Fibroblast of the aortic adventitia (primary cell): ENCODE measurements at regions not wholly inside any gene's neighbourhood (a gene's known extent, or its start where the extent isn't known, plus 50 kb on each side); places are given as distances from the start of the nearest gene placed in this dataset.
"Not testable (repeated sequence)": the region's sequence is repeated elsewhere in the genome, so short reads cannot be mapped to it uniquely, and the experiment has no call there.

Experiments
- DNase-seq: peaks from one replicate; pipeline ENCODE4 v3.0.0-alpha.2; 2010; ENCODE audit warnings: low read depth
- H3K4me3 ChIP-seq: 2 replicates; pipeline ENCODE4 v1.5.1; 2011; ENCODE audit warnings: low read depth, mild to moderate bottlenecking, control low read depth, low read length, moderate library complexity
- TF ChIP-seq, protein P1 (sequence below): IDR thresholded peaks from 2 replicates; pipeline ENCODE4 v1.5.1; 2011; ENCODE audit warnings: mild to moderate bottlenecking, low read length, control low read depth, inconsistent platforms; ENCODE audit not compliant: insufficient read depth

GRCh38 chr5:32165-32564 lies 59.8 kb upstream of the PLEKHG4B start:
- no peak for DNase-seq
- TF ChIP-seq, protein P1, sequence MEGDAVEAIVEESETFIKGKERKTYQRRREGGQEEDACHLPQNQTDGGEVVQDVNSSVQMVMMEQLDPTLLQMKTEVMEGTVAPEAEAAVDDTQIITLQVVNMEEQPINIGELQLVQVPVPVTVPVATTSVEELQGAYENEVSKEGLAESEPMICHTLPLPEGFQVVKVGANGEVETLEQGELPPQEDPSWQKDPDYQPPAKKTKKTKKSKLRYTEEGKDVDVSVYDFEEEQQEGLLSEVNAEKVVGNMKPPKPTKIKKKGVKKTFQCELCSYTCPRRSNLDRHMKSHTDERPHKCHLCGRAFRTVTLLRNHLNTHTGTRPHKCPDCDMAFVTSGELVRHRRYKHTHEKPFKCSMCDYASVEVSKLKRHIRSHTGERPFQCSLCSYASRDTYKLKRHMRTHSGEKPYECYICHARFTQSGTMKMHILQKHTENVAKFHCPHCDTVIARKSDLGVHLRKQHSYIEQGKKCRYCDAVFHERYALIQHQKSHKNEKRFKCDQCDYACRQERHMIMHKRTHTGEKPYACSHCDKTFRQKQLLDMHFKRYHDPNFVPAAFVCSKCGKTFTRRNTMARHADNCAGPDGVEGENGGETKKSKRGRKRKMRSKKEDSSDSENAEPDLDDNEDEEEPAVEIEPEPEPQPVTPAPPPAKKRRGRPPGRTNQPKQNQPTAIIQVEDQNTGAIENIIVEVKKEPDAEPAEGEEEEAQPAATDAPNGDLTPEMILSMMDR, result no peak
- no peak overlapping the region for H3K4me3 ChIP-seq

DNA sequence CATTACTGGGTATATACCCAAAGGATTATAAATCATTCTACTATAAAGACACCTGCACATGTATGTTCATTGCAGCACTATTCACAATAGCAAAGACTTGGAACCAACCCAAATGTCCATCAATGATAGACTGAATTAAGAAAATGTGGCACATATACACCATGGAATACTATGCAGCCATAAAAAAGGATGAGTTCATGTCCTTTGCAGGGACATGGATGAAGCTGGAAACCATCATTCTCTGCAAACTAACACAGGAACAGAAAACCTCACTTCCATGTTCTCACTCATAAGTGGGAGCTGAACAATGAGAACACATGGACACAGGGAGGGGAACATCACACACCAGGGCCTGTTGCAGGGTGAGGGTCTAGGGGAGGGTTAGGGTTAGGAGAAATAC lies 56.4 kb upstream of the PLEKHG4B start:
- not testable (repeated sequence) for DNase-seq, H3K4me3 ChIP-seq

GRCh38 chr5:37207-37606 lies 54.8 kb upstream of the PLEKHG4B start:
- not testable (repeated sequence) for DNase-seq, H3K4me3 ChIP-seq

DNA sequence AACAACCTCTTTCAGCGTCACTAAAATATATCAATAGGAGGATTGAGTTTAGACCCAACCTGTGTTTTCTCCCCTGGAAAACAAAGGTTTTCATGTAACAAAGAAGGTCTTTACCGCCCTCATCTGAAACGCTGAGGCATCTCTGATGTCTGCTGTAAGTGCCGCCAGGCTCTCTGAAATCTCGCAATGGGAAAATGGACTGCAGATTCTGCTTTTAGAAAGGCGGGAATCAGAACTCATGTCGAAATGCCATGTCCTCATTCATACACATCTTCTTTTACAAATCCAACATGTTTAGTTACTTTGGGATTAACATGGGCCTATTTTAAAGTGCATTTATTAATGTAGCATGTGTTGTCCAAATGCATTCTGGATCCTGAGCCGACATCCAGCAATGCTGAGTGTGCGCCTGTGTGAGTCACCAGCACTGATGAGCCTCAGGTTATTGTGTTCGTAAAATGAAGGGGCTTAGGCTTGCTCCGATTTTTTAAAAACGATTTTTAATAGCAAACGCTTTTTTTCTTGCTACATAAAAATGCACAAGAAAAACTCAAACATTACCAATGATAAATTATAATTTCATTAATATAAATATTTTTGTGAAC lies 51.9 kb upstream of the PLEKHG4B start:
- no peak for DNase-seq
- TF ChIP-seq, protein P1, result no peak
- H3K4me3 ChIP-seq, result no peak overlapping the region
